HEK293T (cell line): ENCODE measurements at regions not wholly inside any gene's neighbourhood (a gene's known extent, or its start where the extent isn't known, plus 50 kb on each side); places are given as distances from the start of the nearest gene placed in this dataset.

Source experiments
- ARNT ChIP-seq: fragments of 450-650 bp; IDR thresholded peaks from 2 replicates; pipeline ENCODE4 v1.6.1; 2017; ENCODE audit warnings: mild to moderate bottlenecking
- BHLHE40 ChIP-seq: fragments of 450-650 bp; IDR thresholded peaks from 2 replicates; pipeline ENCODE4 v1.6.1; 2016; ENCODE audit warnings: mild to moderate bottlenecking, moderate library complexity, borderline replicate concordance
- CTBP1 ChIP-seq: fragments of 450-650 bp; IDR thresholded peaks from 2 replicates; pipeline ENCODE4 v1.6.1; 2016; ENCODE audit warnings: borderline replicate concordance
- FOXA1 ChIP-seq: fragments of 450-650 bp; IDR thresholded peaks from 2 replicates; pipeline ENCODE4 v1.6.1; 2016; ENCODE audit warnings: mild to moderate bottlenecking
- FOXK2 ChIP-seq: fragments of 450-650 bp; IDR thresholded peaks from 2 replicates; pipeline ENCODE4 v1.6.1; 2016; ENCODE audit warnings: mild to moderate bottlenecking
- PKNOX1 ChIP-seq: fragments of 450-650 bp; IDR thresholded peaks from 2 replicates; pipeline ENCODE4 v1.6.1; 2016
- SP1 ChIP-seq: fragments of 450-650 bp; IDR thresholded peaks from 2 replicates; pipeline ENCODE4 v1.6.1; 2017
- SUZ12 ChIP-seq: fragments of 450-650 bp; IDR thresholded peaks from 2 replicates; pipeline ENCODE4 v1.6.1; 2016; ENCODE audit warnings: mild to moderate bottlenecking
- TARDBP ChIP-seq: fragments of 450-650 bp; IDR thresholded peaks from 2 replicates; pipeline ENCODE4 v1.6.1; 2016

- TF ChIP-seq CTBP1, result no peak
- no peak for TF ChIP-seq ARNT
- no peak for TF ChIP-seq SP1
- TF ChIP-seq BHLHE40, result no peak
- TF ChIP-seq PKNOX1, result no peak
- no peak for TF ChIP-seq TARDBP
- no peak for TF ChIP-seq FOXA1
- no peak for TF ChIP-seq SUZ12
- TF ChIP-seq FOXK2, result no peak
Measured at GRCh38 chr1:103900005-103900404, 150.3 kb downstream of the AMY1C start.
